Superior temporal gyrus (tissue), 1 donor: ENCODE measurements at regions not wholly inside any gene's neighbourhood (a gene's known extent, or its start where the extent isn't known, plus 50 kb on each side); places are given as distances from the start of the nearest gene placed in this dataset.
"Not testable (repeated sequence)": the region's sequence is repeated elsewhere in the genome, so short reads cannot be mapped to it uniquely, and the experiment has no call there.

Experiments used
- DNase-seq: peaks from one replicate; pipeline ENCODE4 v3.0.0-alpha.2; 2016; ENCODE audit errors: extremely low spot score

- no peak for DNase-seq
Observed at GRCh38 chr12:124385219-124385969, 90.5 kb downstream of the RFLNA start.

GRCh38 chr12:124384299-124384894, 89.5 kb downstream of the RFLNA start:
- DNase-seq = no peak

DNA sequence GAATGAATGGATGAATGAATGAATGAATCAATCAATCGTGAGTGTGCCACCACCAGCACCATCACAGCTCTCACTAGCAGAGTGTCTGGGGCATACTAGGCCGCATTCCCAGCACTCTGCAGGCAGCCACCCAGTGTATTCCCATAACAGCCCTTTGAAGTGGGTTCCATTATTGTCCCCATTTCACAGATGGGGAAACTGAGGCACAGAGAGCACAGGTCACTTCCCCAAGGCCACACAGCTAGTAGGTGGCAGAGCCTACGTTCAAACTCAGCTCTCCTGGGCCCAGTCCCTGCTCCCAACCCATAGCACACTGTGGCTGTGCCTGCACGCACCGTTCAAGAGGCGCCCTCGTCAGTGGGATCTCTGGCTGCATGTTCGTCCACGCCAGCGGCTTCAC, 88.1 kb downstream of the RFLNA start:
- DNase-seq = no peak

GRCh38 chr12:124381456-124382296, 86.8 kb downstream of the RFLNA start:
- DNase-seq = peak; percentile 72

GRCh38 chr12:124380796-124381455, 86.0 kb downstream of the RFLNA start:
- no peak for DNase-seq

GRCh38 chr12:124379938-124380754, 85.3 kb downstream of the RFLNA start:
- DNase-seq = peak; percentile 65

DNA sequence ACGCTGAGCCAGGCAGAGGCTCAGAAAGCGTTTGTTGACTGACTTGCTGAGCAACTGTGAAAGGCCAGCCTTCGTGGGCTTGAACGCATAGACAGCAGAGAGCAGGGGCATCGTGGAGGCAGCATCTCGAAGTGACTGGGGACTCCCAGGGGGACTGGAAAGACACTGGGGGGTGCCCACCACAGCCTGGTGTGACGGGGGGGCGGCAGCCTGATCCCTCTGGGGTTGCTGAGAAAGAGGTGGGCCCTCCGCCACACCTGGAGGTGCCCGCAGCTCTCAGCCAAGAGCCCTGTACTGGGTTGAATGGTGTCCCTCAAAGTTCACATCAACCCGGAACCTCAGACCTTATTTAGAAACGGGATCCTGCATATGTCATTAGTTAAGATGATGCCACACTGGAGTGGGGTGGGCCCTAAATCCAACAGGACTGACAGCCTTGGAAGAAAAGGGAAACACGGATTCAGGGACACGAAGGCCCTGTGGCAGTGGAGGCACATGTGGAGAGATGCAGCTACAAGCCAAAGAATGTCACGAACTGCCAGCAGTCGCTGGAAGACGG, 84.6 kb downstream of the RFLNA start:
- DNase-seq = no peak

DNA sequence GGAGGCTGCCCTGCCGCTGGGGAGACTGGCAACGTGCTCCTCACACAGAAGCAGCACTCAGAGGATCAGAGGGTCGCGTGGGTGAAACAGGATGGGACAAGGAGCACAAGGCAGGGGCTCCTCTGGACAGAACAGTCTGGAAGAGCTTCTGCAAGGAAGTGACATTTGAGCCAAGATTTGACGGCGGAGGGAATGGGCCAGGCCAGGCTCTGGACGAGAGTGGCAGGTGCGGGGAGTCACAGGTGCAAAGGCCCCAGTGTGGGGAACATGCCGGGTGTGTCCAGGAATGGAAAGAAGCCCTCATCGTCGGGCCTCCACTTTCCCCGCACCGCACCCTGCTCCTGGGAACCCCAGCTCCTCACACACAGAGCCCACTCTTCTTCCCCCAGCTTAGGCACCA, 84.0 kb downstream of the RFLNA start:
- DNase-seq = no peak

DNA sequence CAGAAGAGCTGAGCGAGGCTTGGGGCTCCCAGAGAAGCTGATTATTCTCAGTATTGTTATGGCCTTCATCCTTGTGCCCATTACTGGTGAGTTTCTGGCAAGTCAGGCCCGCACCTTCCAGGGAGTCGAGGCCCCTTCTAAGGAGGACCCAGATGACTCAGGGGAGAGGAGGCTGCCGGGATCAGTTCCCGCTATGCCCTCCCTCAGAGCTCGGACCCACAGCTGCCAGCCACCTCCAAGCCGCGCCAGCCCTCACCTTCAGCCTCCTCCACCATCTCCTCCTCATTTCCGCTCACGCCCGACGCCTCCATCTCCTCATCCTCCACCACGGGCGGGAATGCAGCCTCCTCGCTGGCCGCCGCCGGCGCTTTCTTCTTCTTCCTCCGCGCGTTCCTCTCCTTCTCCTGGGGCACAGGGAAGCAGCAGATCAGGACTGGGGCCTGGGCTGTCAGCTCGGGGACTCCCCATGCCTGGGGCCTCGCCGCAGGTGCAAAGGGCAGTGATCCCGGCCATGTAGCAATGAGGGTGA, 83.2 kb downstream of the RFLNA start:
- no peak for DNase-seq

- DNase-seq = no peak
Observed at GRCh38 chr12:124376435-124376834, 81.5 kb downstream of the RFLNA start.

- no peak for DNase-seq
Observed at GRCh38 chr12:124375789-124376175, 80.9 kb downstream of the RFLNA start.

DNA sequence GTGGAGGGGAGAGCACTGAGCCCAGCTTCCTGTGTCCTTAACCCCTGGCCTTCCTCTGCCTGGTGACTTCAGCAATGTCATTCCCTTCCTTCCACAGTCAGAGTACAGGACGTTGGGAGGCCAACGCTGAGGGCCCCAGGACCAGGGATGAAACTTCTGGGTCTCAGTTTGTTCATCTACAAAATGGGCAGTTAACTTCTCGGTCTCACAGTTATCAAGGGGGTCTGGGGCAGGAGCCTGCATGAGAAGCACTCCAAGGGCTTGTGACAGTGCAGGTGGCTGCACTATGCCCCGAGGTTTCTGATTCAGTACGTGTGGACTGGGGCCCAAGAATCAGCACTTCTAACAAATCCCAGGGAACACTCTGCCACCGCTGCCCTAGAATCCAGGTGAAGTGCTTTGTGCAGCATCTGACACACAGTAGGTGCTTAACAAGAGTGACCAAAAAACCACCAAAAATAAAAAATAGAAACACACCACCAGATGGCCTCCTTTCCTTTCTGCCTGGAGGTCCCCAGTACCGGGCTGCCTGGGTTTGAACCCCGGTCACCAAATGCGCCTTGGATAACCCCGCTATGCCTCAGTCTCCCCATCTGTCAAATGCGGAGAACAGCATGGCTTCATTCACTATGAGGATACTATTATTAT, 80.4 kb downstream of the RFLNA start:
- no peak for DNase-seq

DNA sequence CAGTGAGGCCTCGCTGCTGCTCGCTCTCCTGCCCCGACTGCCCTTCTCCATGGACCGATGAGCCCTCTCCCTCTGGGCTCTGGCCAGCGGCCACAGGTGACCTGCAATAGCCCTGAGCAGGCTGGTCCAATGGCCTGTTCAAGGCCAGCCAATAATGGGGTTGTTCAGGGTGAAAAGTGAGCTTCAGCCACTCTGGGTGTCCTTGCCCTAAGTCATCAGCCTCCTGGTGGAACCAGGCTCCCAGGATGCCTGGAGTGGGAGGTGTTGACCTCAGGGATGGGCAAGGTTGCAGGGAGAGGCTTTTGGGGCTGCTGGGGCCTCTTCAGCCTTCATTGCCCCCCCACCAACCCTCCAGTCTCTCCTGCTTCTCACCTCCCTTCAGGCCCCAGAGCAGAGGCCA, 79.7 kb downstream of the RFLNA start:
- no peak for DNase-seq

GRCh38 chr12:124374147-124374546, 79.3 kb downstream of the RFLNA start:
- no peak for DNase-seq

DNA sequence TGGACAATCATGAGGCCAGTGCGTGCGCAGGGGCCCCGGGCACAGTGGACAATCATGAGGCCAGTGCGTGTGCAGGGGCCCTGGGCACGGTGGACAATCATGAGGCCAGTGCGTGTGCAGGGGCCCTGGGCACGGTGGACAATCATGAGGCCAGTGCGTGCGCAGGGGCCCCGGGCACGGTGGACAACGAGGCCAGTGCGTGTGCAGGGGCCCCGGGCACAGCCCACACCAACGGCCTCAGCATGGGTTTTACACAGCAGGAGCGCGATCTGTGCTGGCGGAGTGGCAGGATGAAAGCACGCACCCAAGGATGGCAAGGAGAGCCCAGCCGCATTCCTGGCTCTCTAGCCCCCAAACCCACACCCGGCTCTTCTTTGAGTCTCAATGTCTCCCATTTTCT, 78.8 kb downstream of the RFLNA start:
- not testable (repeated sequence) for DNase-seq

- DNase-seq = no peak
Observed at GRCh38 chr12:124372831-124373230, 77.9 kb downstream of the RFLNA start.

DNA sequence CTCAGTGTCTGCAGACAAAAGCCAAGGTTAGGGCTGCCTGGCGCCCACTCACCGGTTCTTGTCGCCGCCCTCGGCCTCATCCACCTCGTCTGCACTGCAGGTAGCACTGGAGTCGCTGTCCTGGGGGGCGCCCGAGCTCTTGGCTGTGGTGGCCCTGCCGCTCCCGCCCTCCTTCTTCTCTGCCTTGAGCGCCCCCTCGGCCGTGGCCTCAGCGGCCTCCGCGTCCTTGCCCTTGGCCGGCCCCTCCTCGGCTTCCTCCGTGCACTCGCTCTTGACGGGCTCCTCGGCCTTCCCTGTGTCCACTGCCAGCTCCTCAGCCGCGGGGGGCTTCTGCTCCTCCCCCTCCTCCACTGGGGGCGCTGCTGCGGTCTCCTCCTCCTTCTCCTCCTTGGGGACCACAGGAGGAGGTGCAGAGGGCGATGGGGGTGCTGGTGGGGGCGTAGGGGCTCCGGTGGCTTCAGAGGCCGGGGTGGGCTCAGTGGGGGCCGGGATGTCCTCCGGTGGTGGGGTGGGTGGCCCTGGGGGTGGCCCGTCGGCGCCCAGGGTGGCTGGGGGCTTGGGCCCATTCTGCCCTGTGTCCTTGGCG, 77.2 kb downstream of the RFLNA start:
- no peak for DNase-seq

- no peak for DNase-seq
Observed at GRCh38 chr12:124371366-124371765, 76.5 kb downstream of the RFLNA start.

DNA sequence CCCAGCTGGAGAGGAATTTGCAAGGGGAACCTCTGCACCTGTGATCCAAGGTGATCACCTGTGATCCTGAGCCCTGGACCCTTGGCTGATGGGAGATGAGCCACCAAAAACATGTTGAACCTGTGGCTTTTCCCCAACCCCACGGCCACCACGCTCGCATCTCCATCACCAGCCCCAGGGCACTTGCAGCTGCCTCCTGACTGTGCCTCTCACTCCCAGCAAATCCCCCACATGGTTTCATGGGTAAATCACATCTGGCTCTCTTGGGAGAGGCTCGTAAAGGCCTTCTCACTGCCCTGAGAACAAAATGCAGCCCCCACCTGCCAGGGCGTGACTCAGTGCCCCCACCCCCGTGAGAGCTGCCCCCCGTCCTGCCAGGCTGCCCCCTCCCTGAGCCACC, 76.0 kb downstream of the RFLNA start:
- DNase-seq = no peak

DNA sequence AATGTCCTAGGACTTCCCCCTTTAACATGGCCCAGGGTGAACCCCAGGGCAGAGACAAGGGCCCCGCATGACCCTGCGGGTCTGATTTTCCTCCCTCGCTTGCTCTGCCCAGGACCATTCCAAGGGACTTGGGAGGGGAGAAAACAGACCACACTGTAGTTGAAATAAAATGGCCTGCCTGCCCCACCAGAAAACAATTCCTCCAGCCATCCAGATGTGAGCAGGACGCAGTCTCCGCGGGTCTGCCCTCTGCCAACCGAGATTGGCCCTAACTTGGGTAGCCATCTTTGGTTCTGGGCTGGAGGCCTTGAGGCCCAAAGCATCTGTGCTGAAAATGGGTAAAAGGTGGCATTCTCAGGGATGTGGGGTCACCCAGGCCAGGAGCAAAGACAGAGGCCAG, 75.5 kb downstream of the RFLNA start:
- no peak for DNase-seq
